ENCODE measurements at regions not wholly inside any gene's neighbourhood (a gene's known extent, or its start where the extent isn't known, plus 50 kb on each side); places are given as distances from the start of the nearest gene placed in this dataset.

DNA sequence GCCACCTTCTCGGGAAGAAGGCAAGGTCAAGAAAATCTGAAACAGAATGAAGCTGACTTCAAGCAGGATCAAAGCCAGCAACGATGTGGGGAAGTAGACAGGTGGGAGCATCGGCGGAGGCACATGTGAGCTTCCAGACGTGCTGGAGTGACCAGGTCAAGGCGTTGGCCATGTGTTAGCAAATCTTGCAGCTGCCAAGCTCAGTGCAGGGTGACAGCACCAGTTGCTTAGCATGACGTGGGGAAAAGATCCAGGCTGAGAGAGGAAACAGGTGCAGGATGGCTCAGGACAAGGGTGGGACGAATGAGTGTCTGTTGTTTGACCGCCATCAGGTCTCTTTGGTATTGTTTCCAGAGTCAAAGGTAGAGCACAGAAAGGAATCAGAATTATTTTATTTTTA is 92.3 kb downstream of the TNFSF13B start:
- TF ChIP-seq EZH2 (IDR thresholded peaks at IDR 0.05) (no peak), POLR2A (IDR thresholded peaks at IDR 0.05; ENCODE audit: borderline replicate concordance, extremely low read depth, insufficient read depth, insufficient read length) (no peak), CTCF (IDR thresholded peaks at IDR 0.05 in 2 of 3, conservative IDR thresholded peaks at IDR 0.05 in 1 of 3; ENCODE audit: borderline replicate concordance in 1 of 3, insufficient read depth in 1 of 3, low read depth in 2 of 3, low read length in 2 of 3) (no peak), CBX3 (IDR thresholded peaks at IDR 0.05; ENCODE audit: low read depth) (no peak), SIN3A (IDR thresholded peaks at IDR 0.05; ENCODE audit: low read depth) (no peak), POLR2AphosphoS5 (IDR thresholded peaks at IDR 0.05; ENCODE audit: low read depth, low read length) (no peak), YY1 (IDR thresholded peaks at IDR 0.05; ENCODE audit: extremely low read depth, insufficient replicate concordance, low read depth, low read length) (no peak)
- TF ChIP-seq, protein P1, sequence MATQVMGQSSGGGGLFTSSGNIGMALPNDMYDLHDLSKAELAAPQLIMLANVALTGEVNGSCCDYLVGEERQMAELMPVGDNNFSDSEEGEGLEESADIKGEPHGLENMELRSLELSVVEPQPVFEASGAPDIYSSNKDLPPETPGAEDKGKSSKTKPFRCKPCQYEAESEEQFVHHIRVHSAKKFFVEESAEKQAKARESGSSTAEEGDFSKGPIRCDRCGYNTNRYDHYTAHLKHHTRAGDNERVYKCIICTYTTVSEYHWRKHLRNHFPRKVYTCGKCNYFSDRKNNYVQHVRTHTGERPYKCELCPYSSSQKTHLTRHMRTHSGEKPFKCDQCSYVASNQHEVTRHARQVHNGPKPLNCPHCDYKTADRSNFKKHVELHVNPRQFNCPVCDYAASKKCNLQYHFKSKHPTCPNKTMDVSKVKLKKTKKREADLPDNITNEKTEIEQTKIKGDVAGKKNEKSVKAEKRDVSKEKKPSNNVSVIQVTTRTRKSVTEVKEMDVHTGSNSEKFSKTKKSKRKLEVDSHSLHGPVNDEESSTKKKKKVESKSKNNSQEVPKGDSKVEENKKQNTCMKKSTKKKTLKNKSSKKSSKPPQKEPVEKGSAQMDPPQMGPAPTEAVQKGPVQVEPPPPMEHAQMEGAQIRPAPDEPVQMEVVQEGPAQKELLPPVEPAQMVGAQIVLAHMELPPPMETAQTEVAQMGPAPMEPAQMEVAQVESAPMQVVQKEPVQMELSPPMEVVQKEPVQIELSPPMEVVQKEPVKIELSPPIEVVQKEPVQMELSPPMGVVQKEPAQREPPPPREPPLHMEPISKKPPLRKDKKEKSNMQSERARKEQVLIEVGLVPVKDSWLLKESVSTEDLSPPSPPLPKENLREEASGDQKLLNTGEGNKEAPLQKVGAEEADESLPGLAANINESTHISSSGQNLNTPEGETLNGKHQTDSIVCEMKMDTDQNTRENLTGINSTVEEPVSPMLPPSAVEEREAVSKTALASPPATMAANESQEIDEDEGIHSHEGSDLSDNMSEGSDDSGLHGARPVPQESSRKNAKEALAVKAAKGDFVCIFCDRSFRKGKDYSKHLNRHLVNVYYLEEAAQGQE (IDR thresholded peaks at IDR 0.05; ENCODE audit: low read depth): no peak

Measured in HCT116 (cell line).